PC-3 (cell line): ENCODE measurements at regions not wholly inside any gene's neighbourhood (a gene's known extent, or its start where the extent isn't known, plus 50 kb on each side); places are given as distances from the start of the nearest gene placed in this dataset.

Experiments used
- ATAC-seq: fragments of 200-7000 bp; cut with Tn5 transposase; 2 replicates; pipeline ENCODE4 v1.9.1; 2020; ENCODE audit warnings: mild to moderate bottlenecking, moderate library complexity
- BruUV-seq: library from RNA; stranded (reverse); fragments of 400-500 nt; replicated peaks from 2 replicates; lab custom pipeline; 2021; lab: Mats Ljungman, UMichigan
- CTCF ChIA-PET: fragments of 300-600 bp; sonication (Branson Sonifier 250); formaldehyde crosslinking; loops from one replicate; lab custom pipeline; 2022; ENCODE audit warnings: antibody characterized with exemption; lab: Charles Lee
- POLR2A ChIA-PET: fragments of 300-600 bp; sonication (Branson Sonifier 250); formaldehyde crosslinking; loops from one replicate; lab custom pipeline; 2022; ENCODE audit warnings: antibody characterized with exemption; ENCODE audit not compliant: unreplicated experiment; lab: Charles Lee
- DNase-seq: peaks from one replicate; pipeline ENCODE4 v3.0.0-alpha.2; 2015
- H2AFZ ChIP-seq: fragments of 300-600 bp; sonication (generic); 2 replicates; pipeline ENCODE4 v1.6.0; 2016; ENCODE audit warnings: antibody characterized with exemption, low read length
- H3F3A ChIP-seq: fragments of 300-600 bp; sonication (generic); one replicate; pipeline ENCODE4 v1.6.0; 2017; ENCODE audit warnings: antibody characterized with exemption, low read length, control low read depth, mild to moderate bottlenecking; ENCODE audit not compliant: unreplicated experiment
- H3K27ac ChIP-seq: fragments of 300-600 bp; sonication (generic); 2 replicates; pipeline ENCODE4 v1.5.1; 2016; ENCODE audit warnings: mild to moderate bottlenecking, low read length
- H3K27me3 ChIP-seq: fragments of 300-600 bp; sonication (generic); 2 replicates; pipeline ENCODE4 v1.6.1; 2016; ENCODE audit warnings: low read length, mixed read lengths
- H3K36me3 ChIP-seq: fragments of 300-600 bp; sonication (generic); 2 replicates; pipeline ENCODE4 v1.6.1; 2016; ENCODE audit warnings: low read depth, mixed run types, low read length, mixed read lengths
- H3K4me1 ChIP-seq: fragments of 300-600 bp; sonication (generic); 2 replicates; pipeline ENCODE4 v1.5.1; 2016; ENCODE audit warnings: low read length; ENCODE audit not compliant: insufficient read depth
- H3K4me2 ChIP-seq: fragments of 300-600 bp; sonication (generic); 2 replicates; pipeline ENCODE4 v1.6.0; 2016; ENCODE audit warnings: low read length
- H3K4me3 ChIP-seq: fragments of 300-600 bp; sonication (generic); 2 replicates; pipeline ENCODE4 v1.5.1; 2016; ENCODE audit warnings: mild to moderate bottlenecking, low read length, mixed read lengths
- H3K79me2 ChIP-seq: fragments of 300-600 bp; sonication (generic); 2 replicates; pipeline ENCODE4 v1.6.1; 2017; ENCODE audit warnings: low read length, mixed read lengths
- H3K9ac ChIP-seq: fragments of 300-600 bp; sonication (generic); 2 replicates; pipeline ENCODE4 v1.6.0; 2016; ENCODE audit warnings: mild to moderate bottlenecking, low read length
- H3K9me2 ChIP-seq: fragments of 300-600 bp; sonication (generic); replicated peaks from 2 replicates; pipeline ENCODE4 v1.6.1; 2016; ENCODE audit warnings: mixed run types, low read length, mixed read lengths
- H3K9me3 ChIP-seq: fragments of 300-600 bp; sonication (generic); 2 replicates; pipeline ENCODE4 v1.6.1; 2016; ENCODE audit warnings: low read length, mixed read lengths
- H4K20me1 ChIP-seq: fragments of 300-600 bp; sonication (generic); 2 replicates; pipeline ENCODE4 v1.6.1; 2016; ENCODE audit warnings: low read length, mixed read lengths
- EZH2 ChIP-seq: fragments of 300-600 bp; sonication (generic); IDR thresholded peaks from one replicate; pipeline ENCODE4 v1.6.1; 2017; ENCODE audit warnings: antibody characterized with exemption, mild to moderate bottlenecking, low read length; ENCODE audit not compliant: unreplicated experiment
- EZH2phosphoT487 ChIP-seq: fragments of 300-600 bp; sonication (generic); IDR thresholded peaks from 2 replicates; pipeline ENCODE4 v1.6.1; 2018; ENCODE audit warnings: mild to moderate bottlenecking, antibody characterized with exemption, low read length, borderline replicate concordance
- intact Hi-C: fragments of 100-400 bp; cut with micrococcal nuclease; formaldehyde crosslinking; loops from 2 replicates; pipeline ENCODE4 v1.9.0; 2023
- TF ChIP-seq, protein P1 (sequence below): fragments of 300-600 bp; sonication (generic); conservative IDR thresholded peaks from 2 replicates; pipeline ENCODE4 v1.5.1; 2017; ENCODE audit warnings: antibody characterized with exemption, low read depth, mild to moderate bottlenecking, low read length

DNA sequence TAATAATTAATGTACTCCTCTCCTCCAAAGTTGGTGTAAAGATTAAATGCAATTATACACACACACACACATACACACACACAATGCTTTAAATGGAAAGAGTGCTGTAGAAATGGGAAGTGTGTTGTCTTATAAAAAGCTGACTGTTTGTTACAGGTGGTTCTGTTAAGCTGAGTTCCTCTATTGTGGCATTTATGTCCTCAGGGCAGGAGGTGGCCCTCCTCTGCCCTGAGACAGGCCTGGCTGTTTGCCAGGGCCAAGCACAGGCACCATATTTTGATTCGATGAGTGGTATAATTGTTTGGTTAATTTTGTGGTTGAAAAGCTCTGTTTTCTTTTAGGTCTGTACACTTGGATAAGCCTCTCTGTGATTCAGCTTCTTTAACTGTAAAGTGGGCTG lies 573.9 kb downstream of the KIF4B start:
- Histone ChIP-seq H3K4me1 (no peaks in the 10 kb centered on the region), H3K79me2 (no peaks in the 10 kb centered on the region), H3K4me2 (no peak overlapping the region), H4K20me1 (no peaks in the 10 kb centered on the region), H3K4me3 (no peak overlapping the region), H3K27me3 (no peaks in the 10 kb centered on the region), H3K9ac (no peak overlapping the region), H3K27ac (no peak overlapping the region), H3K9me3 (no peaks in the 10 kb centered on the region), H3K36me3 (no peaks in the 10 kb centered on the region), H2AFZ (no peak overlapping the region), H3K9me2 (no peaks in the 10 kb centered on the region), H3F3A (no peaks in the 10 kb centered on the region)
- no TSS peak for BruUV-seq
- no peak for ATAC-seq
- TF ChIP-seq EZH2phosphoT487 (no peak), EZH2 (no peak)
- TF ChIP-seq, protein P1, sequence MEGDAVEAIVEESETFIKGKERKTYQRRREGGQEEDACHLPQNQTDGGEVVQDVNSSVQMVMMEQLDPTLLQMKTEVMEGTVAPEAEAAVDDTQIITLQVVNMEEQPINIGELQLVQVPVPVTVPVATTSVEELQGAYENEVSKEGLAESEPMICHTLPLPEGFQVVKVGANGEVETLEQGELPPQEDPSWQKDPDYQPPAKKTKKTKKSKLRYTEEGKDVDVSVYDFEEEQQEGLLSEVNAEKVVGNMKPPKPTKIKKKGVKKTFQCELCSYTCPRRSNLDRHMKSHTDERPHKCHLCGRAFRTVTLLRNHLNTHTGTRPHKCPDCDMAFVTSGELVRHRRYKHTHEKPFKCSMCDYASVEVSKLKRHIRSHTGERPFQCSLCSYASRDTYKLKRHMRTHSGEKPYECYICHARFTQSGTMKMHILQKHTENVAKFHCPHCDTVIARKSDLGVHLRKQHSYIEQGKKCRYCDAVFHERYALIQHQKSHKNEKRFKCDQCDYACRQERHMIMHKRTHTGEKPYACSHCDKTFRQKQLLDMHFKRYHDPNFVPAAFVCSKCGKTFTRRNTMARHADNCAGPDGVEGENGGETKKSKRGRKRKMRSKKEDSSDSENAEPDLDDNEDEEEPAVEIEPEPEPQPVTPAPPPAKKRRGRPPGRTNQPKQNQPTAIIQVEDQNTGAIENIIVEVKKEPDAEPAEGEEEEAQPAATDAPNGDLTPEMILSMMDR = no peak
- POLR2A ChIA-PET = no interaction called here
- intact Hi-C loops = no loop called here
- DNase-seq = no peak
- CTCF ChIA-PET = no interaction called here

DNA sequence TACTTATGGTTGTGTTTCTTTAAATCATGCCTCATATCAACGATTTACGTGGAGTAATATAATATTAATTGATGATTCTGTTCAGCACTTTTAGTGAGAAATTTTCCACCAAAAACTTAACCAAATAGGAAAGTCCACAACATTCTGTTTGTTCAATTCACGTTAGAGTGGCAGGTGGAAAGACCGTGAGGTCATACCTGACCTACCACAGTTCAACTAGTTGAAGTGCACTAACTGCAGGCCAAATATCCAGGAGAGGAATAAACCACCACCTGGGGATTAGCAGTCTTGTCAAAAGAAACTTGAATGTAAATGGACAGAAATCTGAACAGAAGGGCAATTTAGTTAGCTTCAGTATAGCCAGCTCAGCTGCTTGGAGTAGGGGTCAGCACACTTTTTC lies 577.7 kb downstream of the KIF4B start:
- Histone ChIP-seq H3K9me3 (no peaks in the 10 kb centered on the region), H3K9me2 (no peaks in the 10 kb centered on the region), H3K36me3 (no peaks in the 10 kb centered on the region), H3K4me2 (no peak overlapping the region), H3F3A (no peaks in the 10 kb centered on the region), H4K20me1 (no peaks in the 10 kb centered on the region), H2AFZ (no peak overlapping the region), H3K79me2 (no peaks in the 10 kb centered on the region), H3K4me1 (no peaks in the 10 kb centered on the region), H3K27ac (no peak overlapping the region), H3K4me3 (no peak overlapping the region), H3K27me3 (no peaks in the 10 kb centered on the region), H3K9ac (no peak overlapping the region)
- TF ChIP-seq EZH2 (no peak), EZH2phosphoT487 (no peak)
- TF ChIP-seq, protein P1 = no peak
- intact Hi-C loops = no loop called here
- DNase-seq (no peak), ATAC-seq (no peak)
- CTCF ChIA-PET = no interaction called here
- no TSS peak for BruUV-seq
- POLR2A ChIA-PET = no interaction called here

DNA sequence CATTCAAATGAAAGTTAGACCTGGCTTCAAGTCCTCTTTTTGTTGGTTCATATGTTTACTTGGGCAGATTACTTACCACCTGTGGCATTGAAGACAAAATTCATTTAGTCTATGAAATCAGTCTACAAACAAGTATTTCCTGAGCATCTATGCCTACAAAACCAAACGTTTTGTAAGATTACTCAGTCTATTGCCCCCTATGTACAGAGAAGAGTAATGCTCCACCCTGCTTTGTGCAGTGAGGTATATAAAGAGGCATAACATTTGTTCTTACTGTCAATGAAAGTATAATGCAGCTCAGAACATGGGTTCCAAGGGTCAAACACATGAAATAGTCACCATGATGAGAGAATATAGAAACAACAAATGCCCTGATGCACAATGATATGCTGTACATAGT lies 580.7 kb downstream of the KIF4B start:
- intact Hi-C loops = no loop called here
- no peak for ATAC-seq
- Histone ChIP-seq H3F3A (no peaks in the 10 kb centered on the region), H3K79me2 (no peaks in the 10 kb centered on the region), H3K4me1 (no peaks in the 10 kb centered on the region), H3K9me3 (no peaks in the 10 kb centered on the region), H3K36me3 (no peaks in the 10 kb centered on the region), H3K4me2 (no peak overlapping the region), H3K4me3 (no peak overlapping the region), H3K9ac (no peak overlapping the region), H4K20me1 (no peaks in the 10 kb centered on the region), H3K27me3 (no peaks in the 10 kb centered on the region), H3K9me2 (no peaks in the 10 kb centered on the region), H3K27ac (no peak overlapping the region), H2AFZ (no peak overlapping the region)
- no peak for DNase-seq
- POLR2A ChIA-PET = no interaction called here
- BruUV-seq = no TSS peak
- TF ChIP-seq EZH2phosphoT487 (no peak), EZH2 (no peak)
- TF ChIP-seq, protein P1 = no peak
- CTCF ChIA-PET = no interaction called here
